ENCODE measurements at regions not wholly inside any gene's neighbourhood (a gene's known extent, or its start where the extent isn't known, plus 50 kb on each side); places are given as distances from the start of the nearest gene placed in this dataset.

DNA sequence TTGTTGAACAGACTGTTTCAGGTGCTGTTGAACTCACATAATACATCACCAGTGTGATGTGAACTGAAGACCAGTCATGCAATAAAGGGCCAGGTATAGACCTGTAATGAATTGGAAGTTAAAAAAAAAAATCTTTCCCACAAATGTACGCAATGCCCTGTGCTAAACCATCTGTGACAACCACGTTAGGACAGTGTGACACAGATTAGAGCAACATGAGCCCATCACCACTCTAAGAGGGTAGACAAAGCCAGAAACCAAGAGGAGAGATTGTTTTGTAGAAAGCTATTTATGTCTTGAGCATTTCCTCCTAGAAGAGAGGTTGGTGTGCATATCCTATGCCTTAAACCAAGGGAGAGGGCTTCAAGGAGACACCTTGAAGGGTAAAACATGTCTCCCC is 77.0 kb upstream of the BEND6 start:
- CTCF ChIA-PET, result interaction anchor here (0.8 to 1.1 kb wide), 2 partner anchors 10 to 27 kb away, joined by 3 to 5 read pairs; no protein-coding TSS in a partner anchor
- WGBS (ENCODE audit: missing lambda C conversion rate), result 86% methylated on average over 2 of the region's 2 CpGs
- TF ChIP-seq, protein P1, sequence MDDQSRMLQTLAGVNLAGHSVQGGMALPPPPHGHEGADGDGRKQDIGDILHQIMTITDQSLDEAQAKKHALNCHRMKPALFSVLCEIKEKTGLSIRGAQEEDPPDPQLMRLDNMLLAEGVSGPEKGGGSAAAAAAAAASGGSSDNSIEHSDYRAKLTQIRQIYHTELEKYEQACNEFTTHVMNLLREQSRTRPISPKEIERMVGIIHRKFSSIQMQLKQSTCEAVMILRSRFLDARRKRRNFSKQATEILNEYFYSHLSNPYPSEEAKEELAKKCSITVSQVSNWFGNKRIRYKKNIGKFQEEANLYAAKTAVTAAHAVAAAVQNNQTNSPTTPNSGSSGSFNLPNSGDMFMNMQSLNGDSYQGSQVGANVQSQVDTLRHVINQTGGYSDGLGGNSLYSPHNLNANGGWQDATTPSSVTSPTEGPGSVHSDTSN (IDR thresholded peaks at IDR 0.05), result no peak
- TF ChIP-seq MAFK (IDR thresholded peaks at IDR 0.05; ENCODE audit: partially characterized antibody), result no peak
- TF ChIP-seq RCOR1 (IDR thresholded peaks at IDR 0.05; ENCODE audit: low read depth, low read length), result no peak
- no peak for TF ChIP-seq FOSL2 (IDR thresholded peaks at IDR 0.05)
- TF ChIP-seq FOSL2 (CRISPR knock-in tag; IDR thresholded peaks at IDR 0.05), result no peak
- TF ChIP-seq JUN (IDR thresholded peaks at IDR 0.05), result no peak
- TF ChIP-seq, protein P2, sequence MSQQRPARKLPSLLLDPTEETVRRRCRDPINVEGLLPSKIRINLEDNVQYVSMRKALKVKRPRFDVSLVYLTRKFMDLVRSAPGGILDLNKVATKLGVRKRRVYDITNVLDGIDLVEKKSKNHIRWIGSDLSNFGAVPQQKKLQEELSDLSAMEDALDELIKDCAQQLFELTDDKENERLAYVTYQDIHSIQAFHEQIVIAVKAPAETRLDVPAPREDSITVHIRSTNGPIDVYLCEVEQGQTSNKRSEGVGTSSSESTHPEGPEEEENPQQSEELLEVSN (IDR thresholded peaks at IDR 0.05; ENCODE audit: borderline replicate concordance, low read depth), result no peak

DNA sequence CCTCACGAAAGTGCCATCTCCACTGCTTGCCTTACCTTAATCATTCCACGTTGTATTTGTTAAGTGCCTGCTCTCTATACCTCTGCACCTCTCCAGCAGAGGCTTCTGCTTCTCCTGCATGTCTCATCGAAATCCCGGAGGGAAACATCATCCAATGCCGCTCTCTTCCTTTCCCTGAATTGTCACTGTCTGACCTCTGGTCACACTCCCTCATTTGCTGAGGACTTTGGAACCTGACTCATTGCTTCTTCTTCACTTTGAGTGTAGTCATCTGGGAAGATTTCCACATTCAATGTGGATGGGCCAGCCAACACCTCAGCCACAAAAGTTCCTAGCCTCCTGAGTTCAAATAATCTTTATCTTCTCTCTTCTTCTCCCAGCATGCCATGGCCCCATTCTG is 78.9 kb upstream of the BEND6 start:
- peak overlapping the region; percentile 71 for H3K4me2 ChIP-seq
- ChIA-PET POLR2A (no interaction called here), CTCF (interaction anchor here (0.7 to 1.2 kb wide), 4 partner anchors 10 to 15 kb away, joined by 3 to 4 read pairs (median 3); no protein-coding TSS in a partner anchor)
- FAIRE-seq, result no peak
- no peaks in the 10 kb centered on the region for H3K9me3 ChIP-seq
- peak; percentile 57 to 73 for DNase-seq (ENCODE audit: low read depth in 1 of 2, low spot score in 1 of 2)
- peak overlapping the region; percentile 77 to 80 for H3K27ac ChIP-seq
- WGBS (ENCODE audit: missing lambda C conversion rate), result 5% methylated on average over 5 of the region's 5 CpGs
- H3K4me1 ChIP-seq, result peaks cover 34% of the 10 kb centered on the region
- H3K4me3 ChIP-seq, result peak overlapping the region; percentile 9; the same call in 1 of the 3 replicates
- ATAC-seq, result peak; percentile 91 to 96
- TF ChIP-seq, protein P3, sequence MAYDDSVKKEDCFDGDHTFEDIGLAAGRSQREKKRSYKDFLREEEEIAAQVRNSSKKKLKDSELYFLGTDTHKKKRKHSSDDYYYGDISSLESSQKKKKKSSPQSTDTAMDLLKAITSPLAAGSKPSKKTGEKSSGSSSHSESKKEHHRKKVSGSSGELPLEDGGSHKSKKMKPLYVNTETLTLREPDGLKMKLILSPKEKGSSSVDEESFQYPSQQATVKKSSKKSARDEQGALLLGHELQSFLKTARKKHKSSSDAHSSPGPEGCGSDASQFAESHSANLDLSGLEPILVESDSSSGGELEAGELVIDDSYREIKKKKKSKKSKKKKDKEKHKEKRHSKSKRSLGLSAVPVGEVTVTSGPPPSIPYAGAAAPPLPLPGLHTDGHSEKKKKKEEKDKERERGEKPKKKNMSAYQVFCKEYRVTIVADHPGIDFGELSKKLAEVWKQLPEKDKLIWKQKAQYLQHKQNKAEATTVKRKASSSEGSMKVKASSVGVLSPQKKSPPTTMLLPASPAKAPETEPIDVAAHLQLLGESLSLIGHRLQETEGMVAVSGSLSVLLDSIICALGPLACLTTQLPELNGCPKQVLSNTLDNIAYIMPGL (CRISPR knock-in tag; IDR thresholded peaks at IDR 0.05; ENCODE audit: borderline replicate concordance), result no peak
- TF ChIP-seq, protein P4, sequence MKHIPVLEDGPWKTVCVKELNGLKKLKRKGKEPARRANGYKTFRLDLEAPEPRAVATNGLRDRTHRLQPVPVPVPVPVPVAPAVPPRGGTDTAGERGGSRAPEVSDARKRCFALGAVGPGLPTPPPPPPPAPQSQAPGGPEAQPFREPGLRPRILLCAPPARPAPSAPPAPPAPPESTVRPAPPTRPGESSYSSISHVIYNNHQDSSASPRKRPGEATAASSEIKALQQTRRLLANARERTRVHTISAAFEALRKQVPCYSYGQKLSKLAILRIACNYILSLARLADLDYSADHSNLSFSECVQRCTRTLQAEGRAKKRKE (CRISPR knock-in tag; IDR thresholded peaks at IDR 0.05; ENCODE audit: low read depth), result no peak
- TF ChIP-seq KDM1A (IDR thresholded peaks at IDR 0.05; ENCODE audit: low read depth) (no peak), FOSL2 (IDR thresholded peaks at IDR 0.05) (peak; percentile 41; the same call in 1 of the 2 replicates), FOSL2 (CRISPR knock-in tag; IDR thresholded peaks at IDR 0.05) (peak; percentile 77), ZSCAN20 (CRISPR knock-in tag; IDR thresholded peaks at IDR 0.05) (no peak), FOSB (CRISPR knock-in tag; IDR thresholded peaks at IDR 0.05) (no peak), CEBPB (IDR thresholded peaks at IDR 0.05) (peak in 1 of 2 experiments; percentile 35; a peak in 3 of 4 replicates), POLR2AphosphoS2 (conservative IDR thresholded peaks at IDR 0.05; ENCODE audit: low read length) (no peak), NR3C1 (IDR thresholded peaks at IDR 0.05) (no peak), RFX5 (IDR thresholded peaks at IDR 0.05) (no peak), GATA3 (IDR thresholded peaks at IDR 0.05; ENCODE audit: borderline replicate concordance) (no peak), CHD4 (IDR thresholded peaks at IDR 0.05; ENCODE audit: borderline replicate concordance) (no peak), HOXB13 (CRISPR knock-in tag; IDR thresholded peaks at IDR 0.05; ENCODE audit: low read depth) (no peak), PHF8 (IDR thresholded peaks at IDR 0.05; ENCODE audit: borderline replicate concordance, low read depth) (no peak), JUNB (IDR thresholded peaks at IDR 0.05) (peak; percentile 52; the same call in 1 of the 2 replicates), EHMT2 (IDR thresholded peaks at IDR 0.05; ENCODE audit: low read depth) (no peak), NFE2L2 (conservative IDR thresholded peaks at IDR 0.05; ENCODE audit: low read length) (no peak), MAFK (IDR thresholded peaks at IDR 0.05; ENCODE audit: partially characterized antibody) (no peak), JUN (IDR thresholded peaks at IDR 0.05) (no peak), CHD2 (IDR thresholded peaks at IDR 0.05; ENCODE audit: low read length, partially characterized antibody) (no peak), POLR2A (IDR thresholded peaks at IDR 0.05; ENCODE audit: low read length) (no peak), ESRRA (IDR thresholded peaks at IDR 0.05; ENCODE audit: borderline replicate concordance, low read length) (peak; percentile 84; the same call in 1 of the 2 replicates)
- TF ChIP-seq, protein P2 (IDR thresholded peaks at IDR 0.05; ENCODE audit: borderline replicate concordance, low read depth), result no peak
- TF ChIP-seq, protein P5, sequence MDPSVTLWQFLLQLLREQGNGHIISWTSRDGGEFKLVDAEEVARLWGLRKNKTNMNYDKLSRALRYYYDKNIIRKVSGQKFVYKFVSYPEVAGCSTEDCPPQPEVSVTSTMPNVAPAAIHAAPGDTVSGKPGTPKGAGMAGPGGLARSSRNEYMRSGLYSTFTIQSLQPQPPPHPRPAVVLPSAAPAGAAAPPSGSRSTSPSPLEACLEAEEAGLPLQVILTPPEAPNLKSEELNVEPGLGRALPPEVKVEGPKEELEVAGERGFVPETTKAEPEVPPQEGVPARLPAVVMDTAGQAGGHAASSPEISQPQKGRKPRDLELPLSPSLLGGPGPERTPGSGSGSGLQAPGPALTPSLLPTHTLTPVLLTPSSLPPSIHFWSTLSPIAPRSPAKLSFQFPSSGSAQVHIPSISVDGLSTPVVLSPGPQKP (IDR thresholded peaks at IDR 0.05; ENCODE audit: low read depth, low read length), result no peak
- TF ChIP-seq, protein P6, sequence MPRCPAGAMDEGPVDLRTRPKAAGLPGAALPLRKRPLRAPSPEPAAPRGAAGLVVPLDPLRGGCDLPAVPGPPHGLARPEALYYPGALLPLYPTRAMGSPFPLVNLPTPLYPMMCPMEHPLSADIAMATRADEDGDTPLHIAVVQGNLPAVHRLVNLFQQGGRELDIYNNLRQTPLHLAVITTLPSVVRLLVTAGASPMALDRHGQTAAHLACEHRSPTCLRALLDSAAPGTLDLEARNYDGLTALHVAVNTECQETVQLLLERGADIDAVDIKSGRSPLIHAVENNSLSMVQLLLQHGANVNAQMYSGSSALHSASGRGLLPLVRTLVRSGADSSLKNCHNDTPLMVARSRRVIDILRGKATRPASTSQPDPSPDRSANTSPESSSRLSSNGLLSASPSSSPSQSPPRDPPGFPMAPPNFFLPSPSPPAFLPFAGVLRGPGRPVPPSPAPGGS (IDR thresholded peaks at IDR 0.05), result no peak

More for the DNA sequence above, 77.0 kb upstream of the BEND6 start:
- Histone ChIP-seq H3K27ac (peak overlapping the region in 1 of 2 experiments; percentile 40; a peak in 3 of 6 replicates), H3K4me1 (peaks cover 32% of the 10 kb centered on the region), H3K4me3 (no peak overlapping the region), H3K4me2 (no peak overlapping the region), H3K9me3 (no peaks in the 10 kb centered on the region)
- DNase-seq (ENCODE audit: low read depth in 1 of 2, low spot score in 1 of 2) (no peak), ATAC-seq (no peak), FAIRE-seq (no peak)
- POLR2A ChIA-PET, result no interaction called here
